Vagina (tissue), 2 donors: ENCODE measurements at regions not wholly inside any gene's neighbourhood (a gene's known extent, or its start where the extent isn't known, plus 50 kb on each side); places are given as distances from the start of the nearest gene placed in this dataset.

ENCODE experiments used
- DNase-seq, 2 donors: peaks; one replicate each; pipeline ENCODE4 v3.0.0-alpha.2; 2017; ENCODE audit errors: extremely low spot score in 2 of 2
- H3K27ac ChIP-seq: fragments of 200-600 bp; sonication (generic); one replicate; pipeline ENCODE4 v1.5.1; 2019
- H3K27me3 ChIP-seq: fragments of 200-600 bp; sonication (generic); one replicate; pipeline ENCODE4 v1.5.1; 2019
- H3K36me3 ChIP-seq, 2 donors: fragments of 200-600 bp; sonication (generic); one replicate each; pipeline ENCODE4 v1.5.1; 2017 to 2019
- H3K4me1 ChIP-seq: fragments of 200-600 bp; sonication (generic); one replicate; pipeline ENCODE4 v1.5.1; 2019
- H3K4me3 ChIP-seq, 2 donors: fragments of 200-600 bp; sonication (generic); 1 replicate in 1 of 2; 2 replicates in 1 of 2; pipeline ENCODE4 v1.5.1; 2016 to 2019
- H3K9me3 ChIP-seq: fragments of 200-600 bp; sonication (generic); one replicate; pipeline ENCODE4 v1.5.1; 2019
- CTCF ChIP-seq, 3 experiments: fragments of 450-650 bp in 2 of 3; fragments of 200-600 bp in 1 of 3; sonication (generic) in 1 of 3; IDR thresholded peaks; one replicate each; pipeline ENCODE4 v1.5.1; 2017 to 2019; ENCODE audit warnings: antibody characterized with exemption in 3 of 3, mild to moderate bottlenecking in 2 of 3, moderate library complexity in 2 of 3
- POLR2A ChIP-seq, 2 donors: fragments of 450-650 bp; IDR thresholded peaks; one replicate each; pipeline ENCODE4 v1.6.1; 2017; ENCODE audit warnings: antibody characterized with exemption in 2 of 2, mild to moderate bottlenecking in 2 of 2, moderate library complexity in 2 of 2
- POLR2AphosphoS5 ChIP-seq, 2 donors: sonication (generic); formaldehyde crosslinking; IDR thresholded peaks; one replicate each; pipeline ENCODE4 v1.9.0; 2017; ENCODE audit warnings: antibody characterized with exemption in 2 of 2, mild to moderate bottlenecking in 2 of 2, low read depth in 1 of 2; ENCODE audit not compliant: insufficient read depth in 1 of 2
- intact Hi-C: fragments of 100-400 bp; cut with DNase I; formaldehyde crosslinking; loops from one replicate; pipeline ENCODE4 v1.15.1; 2023

DNA sequence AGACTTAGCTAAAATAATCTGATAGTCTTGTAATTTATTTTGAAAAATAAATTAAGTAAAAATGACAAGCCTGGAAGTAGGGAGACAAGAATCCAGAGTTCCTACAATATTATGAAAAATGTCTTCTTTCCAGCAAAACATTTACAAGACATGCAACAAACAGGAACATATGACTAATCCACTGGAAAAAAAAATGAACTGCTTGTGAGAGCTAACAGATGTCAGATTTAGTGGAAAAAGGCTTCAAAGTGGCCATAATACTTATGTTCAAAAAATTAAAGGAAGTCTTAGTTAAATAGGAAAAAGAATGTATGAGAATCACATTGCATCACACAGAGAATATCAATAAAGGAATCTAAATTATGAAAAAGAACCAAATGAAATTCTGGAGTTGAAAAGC, 2082.0 kb upstream of the PCDH20 start:
- Histone ChIP-seq H3K9me3 (no peaks in the 10 kb centered on the region), H3K4me1 (no peaks in the 10 kb centered on the region), H3K27ac (no peak overlapping the region), H3K4me3 (no peak overlapping the region), H3K36me3 (no peaks in the 10 kb centered on the region), H3K27me3 (no peaks in the 10 kb centered on the region)
- intact Hi-C loops, result no loop called here
- TF ChIP-seq POLR2A (IDR thresholded peaks at IDR 0.05), result no peak
- TF ChIP-seq CTCF (IDR thresholded peaks at IDR 0.05), result no peak
- no peak for TF ChIP-seq POLR2AphosphoS5 (IDR thresholded peaks at IDR 0.05; ENCODE audit: insufficient read depth in 1 of 2, low read depth in 1 of 2)
- no peak for DNase-seq

DNA sequence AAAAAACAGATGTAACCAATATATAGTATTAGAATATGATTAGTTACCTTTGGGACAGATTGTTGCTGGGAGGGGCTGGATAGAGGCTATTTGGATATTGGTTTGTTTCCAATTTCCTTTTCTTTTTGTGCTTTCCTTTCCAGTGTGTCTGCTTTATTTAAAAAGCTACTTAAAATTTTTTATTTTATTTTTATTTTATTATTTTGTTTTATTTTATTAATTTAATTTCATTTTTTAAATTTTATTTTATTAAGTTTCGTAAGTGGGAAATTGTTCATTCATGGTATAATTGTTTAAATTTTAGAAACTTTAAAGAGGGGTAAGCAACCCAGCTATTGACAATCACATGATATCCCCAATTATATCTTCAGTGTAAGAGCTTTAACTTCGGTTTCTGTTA, 2077.0 kb upstream of the PCDH20 start:
- H3K27me3 ChIP-seq, result no peaks in the 10 kb centered on the region
- TF ChIP-seq POLR2A (IDR thresholded peaks at IDR 0.05) (no peak), CTCF (IDR thresholded peaks at IDR 0.05) (no peak), POLR2AphosphoS5 (IDR thresholded peaks at IDR 0.05; ENCODE audit: insufficient read depth in 1 of 2, low read depth in 1 of 2) (no peak)
- no peak overlapping the region for H3K4me3 ChIP-seq
- no peaks in the 10 kb centered on the region for H3K36me3 ChIP-seq
- no peak overlapping the region for H3K27ac ChIP-seq
- no peaks in the 10 kb centered on the region for H3K9me3 ChIP-seq
- intact Hi-C loops, result no loop called here
- DNase-seq, result no peak
- no peaks in the 10 kb centered on the region for H3K4me1 ChIP-seq

DNA sequence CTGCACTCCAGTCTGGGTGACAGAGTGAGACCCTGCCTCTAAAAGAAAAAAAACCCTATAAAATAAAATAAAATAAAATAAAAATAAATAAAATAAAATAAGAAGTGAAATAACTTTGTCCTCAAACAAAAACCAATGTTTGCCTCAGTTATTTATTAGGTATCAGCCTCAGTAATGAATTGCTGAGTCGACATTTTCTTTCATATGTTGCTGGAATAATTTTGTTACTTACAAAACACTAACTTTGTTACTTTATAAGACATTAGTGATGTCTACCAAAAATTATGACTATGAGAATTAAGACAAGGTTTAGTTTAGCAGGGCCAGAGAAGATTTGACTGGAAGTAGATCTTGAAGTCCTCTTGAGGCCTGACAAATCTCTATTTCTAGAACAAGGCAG, 2074.5 kb upstream of the PCDH20 start:
- DNase-seq, result no peak
- TF ChIP-seq POLR2A (IDR thresholded peaks at IDR 0.05) (no peak), CTCF (IDR thresholded peaks at IDR 0.05) (no peak), POLR2AphosphoS5 (IDR thresholded peaks at IDR 0.05; ENCODE audit: insufficient read depth in 1 of 2, low read depth in 1 of 2) (no peak)
- no peaks in the 10 kb centered on the region for H3K9me3 ChIP-seq
- no peak overlapping the region for H3K27ac ChIP-seq
- intact Hi-C loops, result no loop called here
- no peaks in the 10 kb centered on the region for H3K4me1 ChIP-seq
- H3K4me3 ChIP-seq, result no peak overlapping the region
- no peaks in the 10 kb centered on the region for H3K27me3 ChIP-seq
- no peaks in the 10 kb centered on the region for H3K36me3 ChIP-seq

DNA sequence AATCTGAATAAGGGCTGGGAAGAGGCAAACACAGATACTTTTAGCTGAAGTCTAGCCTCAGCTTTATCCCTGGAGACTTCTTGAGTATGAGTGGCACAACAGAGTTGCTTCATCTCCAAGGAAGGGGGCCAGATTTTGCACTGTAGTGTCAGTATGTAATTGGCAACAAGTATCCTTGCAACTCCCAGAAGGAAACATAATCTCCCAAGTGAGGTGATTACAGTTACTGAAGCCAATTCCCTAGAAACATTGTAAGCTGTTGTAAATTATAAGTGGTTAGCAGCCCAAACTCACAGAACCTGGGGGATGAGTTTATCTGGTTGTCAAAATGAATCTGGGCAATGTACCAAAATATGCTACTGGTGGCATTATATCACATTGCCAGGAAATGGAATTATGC, 2065.7 kb upstream of the PCDH20 start:
- Histone ChIP-seq H3K4me1 (no peaks in the 10 kb centered on the region), H3K4me3 (no peak overlapping the region), H3K36me3 (no peaks in the 10 kb centered on the region), H3K27me3 (no peaks in the 10 kb centered on the region), H3K27ac (no peak overlapping the region), H3K9me3 (no peaks in the 10 kb centered on the region)
- intact Hi-C loops, result no loop called here
- no peak for TF ChIP-seq POLR2AphosphoS5 (IDR thresholded peaks at IDR 0.05; ENCODE audit: insufficient read depth in 1 of 2, low read depth in 1 of 2)
- TF ChIP-seq POLR2A (IDR thresholded peaks at IDR 0.05), result no peak
- no peak for TF ChIP-seq CTCF (IDR thresholded peaks at IDR 0.05)
- DNase-seq, result no peak

GRCh38 chr13:63472711-63473110, 2057.1 kb upstream of the PCDH20 start:
- TF ChIP-seq POLR2AphosphoS5 (IDR thresholded peaks at IDR 0.05; ENCODE audit: insufficient read depth in 1 of 2, low read depth in 1 of 2) (no peak), POLR2A (IDR thresholded peaks at IDR 0.05) (no peak), CTCF (IDR thresholded peaks at IDR 0.05) (no peak)
- H3K27ac ChIP-seq, result no peak overlapping the region
- H3K4me1 ChIP-seq, result no peaks in the 10 kb centered on the region
- DNase-seq, result no peak
- intact Hi-C loops, result no loop called here
- no peak overlapping the region for H3K4me3 ChIP-seq
- no peaks in the 10 kb centered on the region for H3K36me3 ChIP-seq
- no peaks in the 10 kb centered on the region for H3K9me3 ChIP-seq
- H3K27me3 ChIP-seq, result no peaks in the 10 kb centered on the region
